Glutamatergic neuron (in vitro differentiated cells): ENCODE measurements at regions not wholly inside any gene's neighbourhood (a gene's known extent, or its start where the extent isn't known, plus 50 kb on each side); places are given as distances from the start of the nearest gene placed in this dataset.

Experiments
- DNase-seq: peaks from one replicate; pipeline ENCODE4 v3.0.0; 2022
- H3K27ac Mint-ChIP-seq: one replicate; pipeline ENCODE4 v1.8.0; 2020; ENCODE audit warnings: mild to moderate bottlenecking, mixed read lengths, inconsistent platforms; ENCODE audit not compliant: unreplicated experiment
- H3K27me3 Mint-ChIP-seq: one replicate; pipeline ENCODE4 v1.8.0; 2020; ENCODE audit warnings: mild to moderate bottlenecking, moderate library complexity, mixed read lengths, inconsistent platforms; ENCODE audit not compliant: unreplicated experiment
- H3K36me3 Mint-ChIP-seq: one replicate; pipeline ENCODE4 v1.8.0; 2020; ENCODE audit warnings: mild to moderate bottlenecking, mixed read lengths, inconsistent platforms; ENCODE audit not compliant: unreplicated experiment
- H3K4me1 Mint-ChIP-seq: one replicate; pipeline ENCODE4 v1.8.0; 2020; ENCODE audit warnings: mild to moderate bottlenecking, low read depth, mixed read lengths, inconsistent platforms; ENCODE audit not compliant: unreplicated experiment
- H3K4me3 Mint-ChIP-seq: one replicate; pipeline ENCODE4 v1.8.0; 2020; ENCODE audit warnings: mild to moderate bottlenecking, mixed read lengths, inconsistent platforms; ENCODE audit not compliant: unreplicated experiment
- H3K9me3 Mint-ChIP-seq: one replicate; pipeline ENCODE4 v1.8.0; 2020; ENCODE audit warnings: mild to moderate bottlenecking, moderate library complexity, mixed read lengths, inconsistent platforms; ENCODE audit not compliant: unreplicated experiment
- TF ChIP-seq, protein P1 (sequence below): fragments of 200-600 bp; sonication (generic); IDR thresholded peaks from one replicate; pipeline ENCODE4 v1.5.0; 2021; ENCODE audit not compliant: partially characterized antibody, unreplicated experiment

GRCh38 chr1:29380532-29380931 is 144.2 kb downstream of the PTPRU start:
- TF ChIP-seq, protein P1, sequence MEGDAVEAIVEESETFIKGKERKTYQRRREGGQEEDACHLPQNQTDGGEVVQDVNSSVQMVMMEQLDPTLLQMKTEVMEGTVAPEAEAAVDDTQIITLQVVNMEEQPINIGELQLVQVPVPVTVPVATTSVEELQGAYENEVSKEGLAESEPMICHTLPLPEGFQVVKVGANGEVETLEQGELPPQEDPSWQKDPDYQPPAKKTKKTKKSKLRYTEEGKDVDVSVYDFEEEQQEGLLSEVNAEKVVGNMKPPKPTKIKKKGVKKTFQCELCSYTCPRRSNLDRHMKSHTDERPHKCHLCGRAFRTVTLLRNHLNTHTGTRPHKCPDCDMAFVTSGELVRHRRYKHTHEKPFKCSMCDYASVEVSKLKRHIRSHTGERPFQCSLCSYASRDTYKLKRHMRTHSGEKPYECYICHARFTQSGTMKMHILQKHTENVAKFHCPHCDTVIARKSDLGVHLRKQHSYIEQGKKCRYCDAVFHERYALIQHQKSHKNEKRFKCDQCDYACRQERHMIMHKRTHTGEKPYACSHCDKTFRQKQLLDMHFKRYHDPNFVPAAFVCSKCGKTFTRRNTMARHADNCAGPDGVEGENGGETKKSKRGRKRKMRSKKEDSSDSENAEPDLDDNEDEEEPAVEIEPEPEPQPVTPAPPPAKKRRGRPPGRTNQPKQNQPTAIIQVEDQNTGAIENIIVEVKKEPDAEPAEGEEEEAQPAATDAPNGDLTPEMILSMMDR = no peak
- H3K4me1 Mint-ChIP-seq = peaks cover 7% of the 10 kb centered on the region
- peaks cover 13% of the 10 kb centered on the region for H3K9me3 Mint-ChIP-seq
- peaks cover 5% of the 10 kb centered on the region for H3K27me3 Mint-ChIP-seq
- peaks cover 27% of the 10 kb centered on the region for H3K36me3 Mint-ChIP-seq
- H3K4me3 Mint-ChIP-seq = no peak overlapping the region
- DNase-seq = no peak
- H3K27ac Mint-ChIP-seq = no peak overlapping the region

DNA sequence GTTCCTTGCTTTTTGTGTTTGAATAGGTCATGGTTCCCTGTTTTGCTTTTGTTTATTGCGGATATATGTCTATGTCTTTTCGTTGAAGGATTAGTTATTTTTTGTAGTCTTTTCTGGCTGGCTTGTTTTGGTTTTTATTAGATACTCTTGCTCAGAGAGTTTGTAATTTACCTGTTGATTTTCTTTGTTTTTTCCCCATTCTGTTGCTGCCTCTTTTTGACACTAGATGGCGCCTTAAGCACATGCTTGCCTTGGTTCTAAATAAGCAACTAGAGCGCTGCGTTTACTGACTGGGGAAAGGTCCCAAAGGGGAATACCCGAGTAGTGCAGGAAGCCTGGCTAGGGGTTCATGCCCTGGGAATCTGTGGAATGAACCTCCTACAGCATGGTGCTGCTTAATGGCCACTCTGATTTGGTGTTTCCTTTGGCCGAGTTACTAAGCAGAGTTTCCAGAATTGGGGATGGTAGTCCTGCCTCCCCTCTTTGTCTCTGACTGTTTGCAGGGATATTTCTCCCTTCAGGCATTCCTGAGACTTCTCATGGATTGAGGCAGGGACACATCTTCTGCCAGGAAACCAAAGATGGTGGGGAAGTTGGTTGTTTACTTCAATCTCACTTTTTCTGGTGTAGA is 143.2 kb downstream of the PTPRU start:
- Mint-ChIP-seq H3K9me3 (peaks cover 11% of the 10 kb centered on the region), H3K4me1 (peaks cover 7% of the 10 kb centered on the region), H3K4me3 (no peak overlapping the region), H3K36me3 (peaks cover 30% of the 10 kb centered on the region), H3K27ac (no peak overlapping the region), H3K27me3 (peaks cover 2% of the 10 kb centered on the region)
- TF ChIP-seq, protein P1 = peak; percentile 81
- no peak for DNase-seq
